Tibial artery (tissue), 4 donors: ENCODE measurements at regions not wholly inside any gene's neighbourhood (a gene's known extent, or its start where the extent isn't known, plus 50 kb on each side); places are given as distances from the start of the nearest gene placed in this dataset.
"Not testable (repeated sequence)": the region's sequence is repeated elsewhere in the genome, so short reads cannot be mapped to it uniquely, and the experiment has no call there.

ENCODE experiments used
- DNase-seq, 2 donors: peaks; one replicate each; pipeline ENCODE4 v3.0.0-alpha.2; 2019
- H3K27ac ChIP-seq, 2 donors: fragments of 200-600 bp; sonication (generic) in 1 of 2; 1 replicate in 1 of 2; 2 replicates in 1 of 2; pipeline ENCODE4 v1.5.1; 2018 to 2019; ENCODE audit warnings: mild to moderate bottlenecking in 1 of 2
- H3K27me3 ChIP-seq, 2 donors: fragments of 200-600 bp; sonication (generic) in 1 of 2; one replicate each; pipeline versions ENCODE4 v1.5.1 to v1.6.0; 2016 to 2019
- H3K36me3 ChIP-seq, 3 donors: fragments of 200-600 bp; sonication (generic) in 2 of 3; one replicate each; pipeline ENCODE4 v1.5.1; 2016 to 2019; ENCODE audit warnings: mild to moderate bottlenecking in 2 of 3
- H3K4me1 ChIP-seq, 4 donors: fragments of 200-600 bp; sonication (generic) in 2 of 4; 1 replicate in 3 of 4; 2 replicates in 1 of 4; pipeline ENCODE4 v1.5.1; 2016 to 2019
- H3K4me3 ChIP-seq, 2 donors: fragments of 200-600 bp; sonication (generic) in 1 of 2; 1 replicate in 1 of 2; 2 replicates in 1 of 2; pipeline ENCODE4 v1.5.1; 2018 to 2019; ENCODE audit warnings: mild to moderate bottlenecking in 2 of 2
- H3K9me3 ChIP-seq, 3 donors: fragments of 200-600 bp; sonication (generic) in 1 of 3; one replicate each; pipeline ENCODE4 v1.5.1; 2016 to 2019
- intact Hi-C: fragments of 100-400 bp; cut with DNase I; formaldehyde crosslinking; loops from one replicate; pipeline ENCODE4 v1.15.0; 2023; ENCODE audit warnings: low total_unique reads
- TF ChIP-seq, protein P1 (sequence below), 2 experiments: fragments of 200-600 bp in 1 of 2; fragments of 450-650 bp in 1 of 2; IDR thresholded peaks; one replicate each; pipeline ENCODE4 v1.5.1; 2017 to 2019; ENCODE audit warnings: antibody characterized with exemption in 2 of 2, mild to moderate bottlenecking in 1 of 2, moderate library complexity in 1 of 2

DNA sequence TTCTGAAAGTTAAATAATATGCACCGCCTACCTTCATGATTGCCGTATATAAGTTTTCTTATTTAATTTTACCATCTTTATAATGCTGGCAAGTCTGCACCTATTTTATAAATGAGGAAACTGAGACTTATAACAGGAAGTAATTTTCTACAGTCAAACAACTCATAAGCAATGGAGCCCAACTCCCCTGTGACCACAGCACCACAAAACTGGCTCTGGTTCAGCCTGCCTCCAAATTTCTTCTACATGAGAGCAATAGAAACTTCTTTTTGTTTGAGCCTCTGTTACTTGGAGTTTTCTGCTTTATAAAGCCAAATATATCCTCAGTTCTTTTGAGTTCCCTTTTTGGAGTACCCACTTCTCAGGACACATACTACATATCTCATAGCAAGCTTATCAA lies 131.1 kb upstream of the HSF2 start:
- no peaks in the 10 kb centered on the region for H3K27me3 ChIP-seq
- H3K9me3 ChIP-seq, result peaks cover 0 to 12% (median 7%) of the 10 kb centered on the region in 3 donors
- no peak for DNase-seq
- no peaks in the 10 kb centered on the region for H3K4me1 ChIP-seq
- no peak overlapping the region for H3K4me3 ChIP-seq
- intact Hi-C loops, result no loop called here
- H3K27ac ChIP-seq, result no peak overlapping the region
- TF ChIP-seq, protein P1, sequence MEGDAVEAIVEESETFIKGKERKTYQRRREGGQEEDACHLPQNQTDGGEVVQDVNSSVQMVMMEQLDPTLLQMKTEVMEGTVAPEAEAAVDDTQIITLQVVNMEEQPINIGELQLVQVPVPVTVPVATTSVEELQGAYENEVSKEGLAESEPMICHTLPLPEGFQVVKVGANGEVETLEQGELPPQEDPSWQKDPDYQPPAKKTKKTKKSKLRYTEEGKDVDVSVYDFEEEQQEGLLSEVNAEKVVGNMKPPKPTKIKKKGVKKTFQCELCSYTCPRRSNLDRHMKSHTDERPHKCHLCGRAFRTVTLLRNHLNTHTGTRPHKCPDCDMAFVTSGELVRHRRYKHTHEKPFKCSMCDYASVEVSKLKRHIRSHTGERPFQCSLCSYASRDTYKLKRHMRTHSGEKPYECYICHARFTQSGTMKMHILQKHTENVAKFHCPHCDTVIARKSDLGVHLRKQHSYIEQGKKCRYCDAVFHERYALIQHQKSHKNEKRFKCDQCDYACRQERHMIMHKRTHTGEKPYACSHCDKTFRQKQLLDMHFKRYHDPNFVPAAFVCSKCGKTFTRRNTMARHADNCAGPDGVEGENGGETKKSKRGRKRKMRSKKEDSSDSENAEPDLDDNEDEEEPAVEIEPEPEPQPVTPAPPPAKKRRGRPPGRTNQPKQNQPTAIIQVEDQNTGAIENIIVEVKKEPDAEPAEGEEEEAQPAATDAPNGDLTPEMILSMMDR (IDR thresholded peaks at IDR 0.05), result no peak
- H3K36me3 ChIP-seq, result no peaks in the 10 kb centered on the region

- H3K4me3 ChIP-seq, result no peak overlapping the region
- no peaks in the 10 kb centered on the region for H3K9me3 ChIP-seq
These were observed 122.8 kb upstream of the HSF2 start for GRCh38 chr6:122276637-122277036.

GRCh38 chr6:122280105-122281021 lies 119.1 kb upstream of the HSF2 start:
- H3K4me3 ChIP-seq, intact Hi-C loops, H3K36me3 ChIP-seq, H3K27ac ChIP-seq, H3K4me1 ChIP-seq, H3K9me3 ChIP-seq, H3K27me3 ChIP-seq: not testable (repeated sequence)
- peak in 1 of 2 donors; percentile 48 for DNase-seq

More at GRCh38 chr6:122276637-122277036, 122.8 kb upstream of the HSF2 start:
- intact Hi-C loops, result no loop called here
- TF ChIP-seq, protein P1 (IDR thresholded peaks at IDR 0.05), result no peak
- Histone ChIP-seq H3K27me3 (no peaks in the 10 kb centered on the region), H3K36me3 (no peaks in the 10 kb centered on the region), H3K27ac (no peak overlapping the region), H3K4me1 (no peaks in the 10 kb centered on the region)
- no peak for DNase-seq

GRCh38 chr6:122283884-122284283 lies 115.6 kb upstream of the HSF2 start:
- TF ChIP-seq, protein P1 (IDR thresholded peaks at IDR 0.05), result no peak
- Histone ChIP-seq H3K27me3 (no peaks in the 10 kb centered on the region), H3K27ac (no peak overlapping the region), H3K9me3 (no peaks in the 10 kb centered on the region), H3K4me1 (no peaks in the 10 kb centered on the region), H3K4me3 (no peak overlapping the region), H3K36me3 (no peaks in the 10 kb centered on the region)
- no peak for DNase-seq
- intact Hi-C loops, result no loop called here

- no peak overlapping the region for H3K27ac ChIP-seq
- H3K9me3 ChIP-seq, result no peaks in the 10 kb centered on the region
- DNase-seq, result no peak
- H3K4me3 ChIP-seq, result no peak overlapping the region
- H3K4me1 ChIP-seq, result no peaks in the 10 kb centered on the region
- intact Hi-C loops, result no loop called here
- TF ChIP-seq, protein P1 (IDR thresholded peaks at IDR 0.05), result no peak
- no peaks in the 10 kb centered on the region for H3K27me3 ChIP-seq
- no peaks in the 10 kb centered on the region for H3K36me3 ChIP-seq
These were observed 114.6 kb upstream of the HSF2 start for GRCh38 chr6:122284848-122285247.

DNA sequence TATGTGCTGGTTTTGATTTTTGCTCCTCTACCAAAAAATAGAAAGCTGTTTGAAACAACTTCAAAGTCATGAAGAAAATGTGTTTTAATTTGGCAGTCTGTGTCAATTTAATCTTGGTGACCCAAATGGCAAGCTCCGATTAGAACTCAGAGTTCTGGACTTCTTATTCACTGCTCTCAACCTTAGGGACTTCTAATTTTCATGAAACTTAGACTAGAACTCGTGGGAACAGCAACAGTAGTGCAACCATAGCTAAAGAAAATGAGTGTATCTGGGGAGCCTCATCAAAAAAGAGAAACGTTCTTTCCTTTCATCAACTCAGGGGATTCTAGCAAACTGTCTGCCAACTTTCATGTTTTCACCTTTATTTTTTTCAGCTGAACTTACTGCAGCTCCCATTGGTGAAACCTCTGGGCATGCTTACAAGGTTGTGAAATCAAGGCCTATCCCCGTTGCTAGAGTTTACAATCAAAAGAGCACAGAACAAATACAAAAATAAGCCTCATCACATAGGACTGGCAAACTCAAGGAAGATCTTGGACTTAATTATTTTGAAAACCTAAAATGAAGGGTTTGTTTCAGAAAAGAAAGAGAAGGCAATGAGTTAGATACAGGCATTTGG lies 114.0 kb upstream of the HSF2 start:
- intact Hi-C loops, result no loop called here
- Histone ChIP-seq H3K9me3 (no peaks in the 10 kb centered on the region), H3K4me1 (no peaks in the 10 kb centered on the region), H3K27ac (no peak overlapping the region), H3K36me3 (no peaks in the 10 kb centered on the region), H3K4me3 (no peak overlapping the region), H3K27me3 (no peaks in the 10 kb centered on the region)
- TF ChIP-seq, protein P1 (IDR thresholded peaks at IDR 0.05), result no peak
- DNase-seq, result peak in 1 of 2 donors; percentile 33
